GM23338 (cell line): ENCODE measurements at regions not wholly inside any gene's neighbourhood (a gene's known extent, or its start where the extent isn't known, plus 50 kb on each side); places are given as distances from the start of the nearest gene placed in this dataset.
A peak's percentile ranks its signal among the peaks of the same experiment; 100 is the strongest.

Source experiments
- ATAC-seq: fragments of 200-7000 bp; cut with Tn5 transposase; 3 replicates; pipeline ENCODE4 v1.9.1; 2020
- DNase-seq: peaks from one replicate; pipeline ENCODE4 v3.0.0-alpha.2; 2015; ENCODE audit warnings: low spot score
- H2AFZ ChIP-seq: fragments of 200-600 bp; sonication (generic); 2 replicates; pipeline ENCODE4 v1.8.0; 2016; ENCODE audit warnings: antibody characterized with exemption, mild to moderate bottlenecking, moderate library complexity
- H3F3A ChIP-seq: fragments of 200-600 bp; sonication (generic); replicated peaks from 2 replicates; pipeline ENCODE4 v1.8.0; 2017; ENCODE audit warnings: antibody characterized with exemption, mixed run types, low read depth
- H3K27ac ChIP-seq: fragments of 200-600 bp; sonication (generic); 2 replicates; pipeline ENCODE4 v1.6.1; 2016; ENCODE audit warnings: low read depth
- H3K27me3 ChIP-seq: fragments of 200-600 bp; sonication (generic); 2 replicates; pipeline ENCODE4 v1.8.0; 2016; ENCODE audit warnings: mild to moderate bottlenecking, mixed run types, moderate library complexity; ENCODE audit not compliant: insufficient read depth
- H3K36me3 ChIP-seq: fragments of 200-600 bp; sonication (generic); 2 replicates; pipeline ENCODE4 v1.8.0; 2016; ENCODE audit warnings: mild to moderate bottlenecking; ENCODE audit not compliant: insufficient read depth
- H3K4me1 ChIP-seq: fragments of 200-600 bp; sonication (generic); 2 replicates; pipeline ENCODE4 v1.8.0; 2016; ENCODE audit warnings: mild to moderate bottlenecking, moderate library complexity; ENCODE audit not compliant: insufficient read depth
- H3K4me2 ChIP-seq: fragments of 200-600 bp; sonication (generic); 2 replicates; pipeline ENCODE4 v1.7.1; 2017; ENCODE audit warnings: mixed run types
- H3K4me3 ChIP-seq: fragments of 200-600 bp; sonication (generic); 2 replicates; pipeline ENCODE4 v1.6.1; 2016; ENCODE audit warnings: mixed run types
- H3K79me2 ChIP-seq: fragments of 200-600 bp; sonication (generic); replicated peaks from 2 replicates; pipeline ENCODE4 v1.8.0; 2017; ENCODE audit warnings: mild to moderate bottlenecking; ENCODE audit not compliant: insufficient read depth
- H3K9me2 ChIP-seq: fragments of 200-600 bp; sonication (generic); 2 replicates; pipeline ENCODE4 v1.8.0; 2017; ENCODE audit not compliant: insufficient read depth
- H4K20me1 ChIP-seq: fragments of 200-600 bp; sonication (generic); replicated peaks from 2 replicates; pipeline ENCODE4 v1.8.0; 2017; ENCODE audit warnings: mild to moderate bottlenecking; ENCODE audit not compliant: insufficient read depth
- H3K27ac Mint-ChIP-seq: 2 replicates; pipeline ENCODE4 v1.8.0; 2020; ENCODE audit warnings: inconsistent platforms, mild to moderate bottlenecking, moderate library complexity, mixed read lengths
- H3K27me3 Mint-ChIP-seq: 3 replicates; pipeline ENCODE4 v1.8.0; 2022; ENCODE audit warnings: low read depth, mild to moderate bottlenecking, moderate library complexity, mixed read lengths, inconsistent platforms; ENCODE audit not compliant: insufficient read depth, poor library complexity
- H3K36me3 Mint-ChIP-seq: 3 replicates; pipeline ENCODE4 v1.8.0; 2021; ENCODE audit warnings: low read depth, mild to moderate bottlenecking, inconsistent platforms, moderate library complexity, mixed read lengths
- H3K4me1 Mint-ChIP-seq: 3 replicates; pipeline ENCODE4 v1.8.0; 2020; ENCODE audit warnings: mild to moderate bottlenecking, inconsistent platforms, mixed read lengths
- H3K4me3 Mint-ChIP-seq: 3 replicates; pipeline ENCODE4 v1.8.0; 2021; ENCODE audit warnings: moderate library complexity, mild to moderate bottlenecking, inconsistent platforms, mixed read lengths
- H3K9me3 Mint-ChIP-seq: 3 replicates; pipeline ENCODE4 v1.8.0; 2020; ENCODE audit warnings: moderate library complexity, mild to moderate bottlenecking, inconsistent platforms, mixed read lengths
- CREB1 ChIP-seq: fragments of 250-450 bp; sonication (Bioruptor Pico); IDR thresholded peaks from 2 replicates; pipeline ENCODE4 v1.5.0; 2020; ENCODE audit warnings: low read depth, mild to moderate bottlenecking, moderate library complexity
- CTCF ChIP-seq, 2 experiments: fragments of 200-600 bp in 1 of 2; sonication (generic) in 1 of 2; conservative IDR thresholded peaks; 2 replicates each; pipeline versions ENCODE4 v1.5.1 to v1.6.1; 2016 to 2017; ENCODE audit warnings: antibody characterized with exemption in 2 of 2, low read depth in 2 of 2, mild to moderate bottlenecking in 2 of 2, moderate library complexity in 1 of 2
- EZH2 ChIP-seq: fragments of 200-600 bp; sonication (generic); IDR thresholded peaks from one replicate; pipeline ENCODE4 v1.8.0; 2017; ENCODE audit warnings: antibody characterized with exemption, mild to moderate bottlenecking, low read depth; ENCODE audit not compliant: unreplicated experiment
- EZH2phosphoT487 ChIP-seq: fragments of 200-600 bp; sonication (generic); IDR thresholded peaks from one replicate; pipeline ENCODE4 v1.8.1; 2018; ENCODE audit warnings: antibody characterized with exemption; ENCODE audit not compliant: unreplicated experiment
- JUNB ChIP-seq: IDR thresholded peaks from one replicate; pipeline ENCODE4 v1.6.1; 2016; ENCODE audit warnings: antibody characterized with exemption; ENCODE audit not compliant: unreplicated experiment
- NANOG ChIP-seq: IDR thresholded peaks from 2 replicates; pipeline ENCODE4 v1.6.1; 2016; ENCODE audit warnings: antibody characterized with exemption, borderline replicate concordance
- POLR2AphosphoS5 ChIP-seq: IDR thresholded peaks from 2 replicates; pipeline ENCODE4 v1.6.1; 2016; ENCODE audit warnings: antibody characterized with exemption, low read depth
- REST ChIP-seq: IDR thresholded peaks from one replicate; pipeline ENCODE4 v1.6.1; 2018; ENCODE audit warnings: antibody characterized with exemption; ENCODE audit not compliant: unreplicated experiment
- STAT1 ChIP-seq: IDR thresholded peaks from one replicate; pipeline ENCODE4 v1.6.1; 2016; ENCODE audit warnings: antibody characterized with exemption; ENCODE audit not compliant: unreplicated experiment
- ZNF114 ChIP-seq: fragments of 250-450 bp; sonication (Bioruptor Pico); IDR thresholded peaks from 2 replicates; pipeline ENCODE4 v1.5.0; 2020; ENCODE audit warnings: mild to moderate bottlenecking, moderate library complexity
- ZNF331 ChIP-seq: fragments of 250-450 bp; sonication (Bioruptor Pico); IDR thresholded peaks from 2 replicates; pipeline ENCODE4 v1.5.0; 2020; ENCODE audit warnings: low read depth, mild to moderate bottlenecking, moderate library complexity
- ZNF462 ChIP-seq: fragments of 250-450 bp; sonication (Bioruptor Pico); IDR thresholded peaks from 2 replicates; pipeline ENCODE4 v1.5.0; 2020; ENCODE audit warnings: mild to moderate bottlenecking, moderate library complexity
- TF ChIP-seq, protein P1 (sequence below): IDR thresholded peaks from 2 replicates; pipeline ENCODE4 v1.6.1; 2016; ENCODE audit warnings: antibody characterized with exemption

DNA sequence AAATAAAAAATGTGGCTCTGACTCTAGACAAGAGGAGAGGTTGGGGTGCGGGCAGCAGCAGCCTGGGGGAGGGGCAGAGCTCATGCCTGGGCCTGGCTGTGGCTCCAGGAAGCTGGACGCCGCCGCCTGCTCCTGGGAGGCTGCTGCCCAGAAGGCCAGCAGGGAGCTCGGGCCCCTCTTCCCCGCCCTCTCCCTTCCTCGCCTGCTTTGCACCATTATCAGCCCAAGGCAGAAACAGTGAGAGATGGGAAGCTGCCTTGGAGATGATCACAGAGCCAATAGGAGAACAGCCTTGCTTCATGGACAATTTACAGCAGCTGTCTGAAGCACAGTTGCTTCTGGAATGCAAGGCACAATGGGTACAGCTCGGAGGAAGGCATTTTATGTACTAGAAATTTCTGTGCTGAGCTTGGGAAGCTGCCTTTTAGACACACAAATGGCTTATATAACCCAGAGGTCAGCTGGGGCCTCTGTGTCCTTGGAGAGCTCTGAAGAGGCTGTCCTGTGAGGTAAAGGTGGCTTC lies 55.3 kb upstream of the AFF3 start:
- Histone ChIP-seq H4K20me1 (no peaks in the 10 kb centered on the region), H3K27ac (no peak overlapping the region), H3K79me2 (no peaks in the 10 kb centered on the region), H3K4me3 (no peak overlapping the region), H2AFZ (peak overlapping the region; percentile 98), H3K27me3 (no peaks in the 10 kb centered on the region), H3K9me2 (peaks cover 11% of the 10 kb centered on the region), H3K4me1 (peaks cover 13% of the 10 kb centered on the region; the same call in 1 of the 2 replicates), H3K4me2 (peak overlapping the region; percentile 34; the same call in 1 of the 2 replicates), H3F3A (no peaks in the 10 kb centered on the region), H3K36me3 (no peaks in the 10 kb centered on the region)
- peak; percentile 70 for DNase-seq
- peaks cover 6% of the 10 kb centered on the region for H3K27me3 Mint-ChIP-seq
- no peak overlapping the region for H3K4me3 Mint-ChIP-seq
- no peak overlapping the region for H3K27ac Mint-ChIP-seq
- TF ChIP-seq ZNF331 (CRISPR knock-in tag) (no peak), REST (no peak), JUNB (no peak), CREB1 (CRISPR knock-in tag) (no peak), NANOG (no peak), ZNF462 (no peak), EZH2phosphoT487 (no peak), POLR2AphosphoS5 (no peak), STAT1 (no peak), CTCF (conservative IDR thresholded peaks at IDR 0.05; ENCODE audit: low read depth in 2 of 2) (no peak), ZNF114 (no peak), EZH2 (no peak)
- TF ChIP-seq, protein P1, sequence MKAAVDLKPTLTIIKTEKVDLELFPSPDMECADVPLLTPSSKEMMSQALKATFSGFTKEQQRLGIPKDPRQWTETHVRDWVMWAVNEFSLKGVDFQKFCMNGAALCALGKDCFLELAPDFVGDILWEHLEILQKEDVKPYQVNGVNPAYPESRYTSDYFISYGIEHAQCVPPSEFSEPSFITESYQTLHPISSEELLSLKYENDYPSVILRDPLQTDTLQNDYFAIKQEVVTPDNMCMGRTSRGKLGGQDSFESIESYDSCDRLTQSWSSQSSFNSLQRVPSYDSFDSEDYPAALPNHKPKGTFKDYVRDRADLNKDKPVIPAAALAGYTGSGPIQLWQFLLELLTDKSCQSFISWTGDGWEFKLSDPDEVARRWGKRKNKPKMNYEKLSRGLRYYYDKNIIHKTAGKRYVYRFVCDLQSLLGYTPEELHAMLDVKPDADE: no peak
- H3K9me3 Mint-ChIP-seq: no peaks in the 10 kb centered on the region; the same call in 2 of the 3 replicates
- peaks cover 21% of the 10 kb centered on the region for H3K4me1 Mint-ChIP-seq
- ATAC-seq: peak; percentile 92
- no peaks in the 10 kb centered on the region for H3K36me3 Mint-ChIP-seq
